ENCODE measurements at regions not wholly inside any gene's neighbourhood (a gene's known extent, or its start where the extent isn't known, plus 50 kb on each side); places are given as distances from the start of the nearest gene placed in this dataset.

DNA sequence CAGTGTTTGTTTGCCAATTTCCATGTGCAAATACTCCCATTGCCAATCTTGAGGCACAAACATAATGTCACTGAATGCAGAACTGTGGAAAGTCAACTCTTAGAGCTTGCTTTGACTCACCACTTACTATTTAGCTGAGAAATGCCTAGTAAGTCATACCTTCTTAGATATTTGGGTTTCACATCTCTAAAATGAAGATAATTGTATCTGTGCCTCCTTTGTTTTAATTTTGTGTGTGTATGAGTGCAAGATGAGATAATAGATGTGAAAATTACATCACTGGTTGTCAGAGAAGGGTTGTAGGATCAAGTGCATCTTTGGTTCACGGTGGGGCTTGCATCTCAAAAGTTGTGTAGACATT, 407.5 kb downstream of the INHBA start:
- no peak for TF ChIP-seq SRF (IDR thresholded peaks at IDR 0.05; ENCODE audit: low read depth, low read length)
- no peak for TF ChIP-seq ASH2L (IDR thresholded peaks at IDR 0.05; ENCODE audit: low read length)
- TF ChIP-seq, protein P1, sequence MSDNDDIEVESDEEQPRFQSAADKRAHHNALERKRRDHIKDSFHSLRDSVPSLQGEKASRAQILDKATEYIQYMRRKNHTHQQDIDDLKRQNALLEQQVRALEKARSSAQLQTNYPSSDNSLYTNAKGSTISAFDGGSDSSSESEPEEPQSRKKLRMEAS (IDR thresholded peaks at IDR 0.05): no peak
